DOHH2 (cell line): ENCODE measurements at regions not wholly inside any gene's neighbourhood (a gene's known extent, or its start where the extent isn't known, plus 50 kb on each side); places are given as distances from the start of the nearest gene placed in this dataset.

Source experiments
- CTCF ChIP-seq: fragments of 200-600 bp; sonication (generic); IDR thresholded peaks from one replicate; pipeline ENCODE4 v1.5.1; 2014; ENCODE audit warnings: antibody characterized with exemption, mild to moderate bottlenecking, low read depth, low read length; ENCODE audit not compliant: poor library complexity, severe bottlenecking
- EZH2phosphoT487 ChIP-seq: fragments of 200-600 bp; sonication (generic); IDR thresholded peaks from 2 replicates; pipeline ENCODE4 v1.6.1; 2017; ENCODE audit warnings: borderline replicate concordance, mild to moderate bottlenecking, antibody characterized with exemption, low read length, moderate library complexity, mixed read lengths

- TF ChIP-seq CTCF, result no peak
- no peak for TF ChIP-seq EZH2phosphoT487
These were observed 134.7 kb upstream of the SLITRK5 start for GRCh38 chr13:87536499-87536898.
